ENCODE measurements at regions not wholly inside any gene's neighbourhood (a gene's known extent, or its start where the extent isn't known, plus 50 kb on each side); places are given as distances from the start of the nearest gene placed in this dataset.

DNA sequence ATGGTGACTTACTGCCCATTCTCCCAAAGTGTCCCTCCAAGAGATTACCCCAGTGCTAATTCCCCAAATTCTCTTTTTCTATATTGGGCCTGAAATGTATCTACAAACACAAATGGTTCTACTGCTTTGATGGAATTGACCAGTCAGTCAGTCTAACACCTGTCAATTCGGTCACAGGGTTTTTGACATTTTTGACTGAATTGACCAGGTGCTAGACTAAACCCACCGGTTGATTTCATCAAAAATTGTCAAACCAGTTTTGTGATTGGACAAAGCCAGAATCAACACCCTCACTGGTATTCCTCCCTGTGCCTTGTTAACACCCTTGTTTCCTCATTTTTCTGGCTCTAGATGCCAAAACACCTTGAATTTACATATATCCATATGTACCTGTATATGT is 398.4 kb upstream of the NR2F2 start:
- H3K4me3 ChIP-seq: no peak overlapping the region
- H3K4me1 ChIP-seq: peaks cover 12% of the 10 kb centered on the region
- no peak overlapping the region for H3K27ac ChIP-seq (replicated peaks)
- TF ChIP-seq, protein P1, sequence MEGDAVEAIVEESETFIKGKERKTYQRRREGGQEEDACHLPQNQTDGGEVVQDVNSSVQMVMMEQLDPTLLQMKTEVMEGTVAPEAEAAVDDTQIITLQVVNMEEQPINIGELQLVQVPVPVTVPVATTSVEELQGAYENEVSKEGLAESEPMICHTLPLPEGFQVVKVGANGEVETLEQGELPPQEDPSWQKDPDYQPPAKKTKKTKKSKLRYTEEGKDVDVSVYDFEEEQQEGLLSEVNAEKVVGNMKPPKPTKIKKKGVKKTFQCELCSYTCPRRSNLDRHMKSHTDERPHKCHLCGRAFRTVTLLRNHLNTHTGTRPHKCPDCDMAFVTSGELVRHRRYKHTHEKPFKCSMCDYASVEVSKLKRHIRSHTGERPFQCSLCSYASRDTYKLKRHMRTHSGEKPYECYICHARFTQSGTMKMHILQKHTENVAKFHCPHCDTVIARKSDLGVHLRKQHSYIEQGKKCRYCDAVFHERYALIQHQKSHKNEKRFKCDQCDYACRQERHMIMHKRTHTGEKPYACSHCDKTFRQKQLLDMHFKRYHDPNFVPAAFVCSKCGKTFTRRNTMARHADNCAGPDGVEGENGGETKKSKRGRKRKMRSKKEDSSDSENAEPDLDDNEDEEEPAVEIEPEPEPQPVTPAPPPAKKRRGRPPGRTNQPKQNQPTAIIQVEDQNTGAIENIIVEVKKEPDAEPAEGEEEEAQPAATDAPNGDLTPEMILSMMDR (IDR thresholded peaks at IDR 0.05; ENCODE audit: borderline replicate concordance): no peak
- H3K27me3 ChIP-seq (ENCODE audit: low read depth): no peaks in the 10 kb centered on the region
- intact Hi-C loops (cut with micrococcal nuclease): no loop called here
- no peak for DNase-seq
- H3K36me3 ChIP-seq: no peaks in the 10 kb centered on the region
- H3K9me3 ChIP-seq (replicated peaks): no peaks in the 10 kb centered on the region

DNA sequence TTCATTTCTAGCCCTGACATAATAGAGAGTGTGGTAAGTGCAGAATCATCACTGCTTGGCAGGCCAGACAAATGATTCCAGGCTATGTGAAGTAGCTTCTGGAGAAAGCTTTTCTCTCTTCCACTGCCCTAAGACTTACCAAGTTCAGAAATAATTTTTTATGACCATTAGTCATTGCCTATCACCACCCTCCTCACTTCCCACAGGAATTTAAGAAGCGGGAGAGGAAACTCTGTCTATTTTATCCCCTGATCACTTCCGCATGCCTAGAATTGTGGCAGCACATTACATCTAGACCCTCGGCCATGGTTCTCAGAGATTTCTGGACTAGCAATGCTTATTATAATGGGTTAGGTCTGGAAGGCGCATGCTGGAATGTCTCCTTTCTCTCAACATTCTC is 397.8 kb upstream of the NR2F2 start:
- DNase-seq: no peak
- TF ChIP-seq, protein P1 (IDR thresholded peaks at IDR 0.05; ENCODE audit: borderline replicate concordance): no peak
- H3K9me3 ChIP-seq (replicated peaks): no peaks in the 10 kb centered on the region
- no peak overlapping the region for H3K4me3 ChIP-seq
- intact Hi-C loops (cut with micrococcal nuclease): no loop called here
- H3K27ac ChIP-seq (replicated peaks): no peak overlapping the region
- H3K27me3 ChIP-seq (ENCODE audit: low read depth): no peaks in the 10 kb centered on the region
- peaks cover 12% of the 10 kb centered on the region for H3K4me1 ChIP-seq
- H3K36me3 ChIP-seq: no peaks in the 10 kb centered on the region

DNA sequence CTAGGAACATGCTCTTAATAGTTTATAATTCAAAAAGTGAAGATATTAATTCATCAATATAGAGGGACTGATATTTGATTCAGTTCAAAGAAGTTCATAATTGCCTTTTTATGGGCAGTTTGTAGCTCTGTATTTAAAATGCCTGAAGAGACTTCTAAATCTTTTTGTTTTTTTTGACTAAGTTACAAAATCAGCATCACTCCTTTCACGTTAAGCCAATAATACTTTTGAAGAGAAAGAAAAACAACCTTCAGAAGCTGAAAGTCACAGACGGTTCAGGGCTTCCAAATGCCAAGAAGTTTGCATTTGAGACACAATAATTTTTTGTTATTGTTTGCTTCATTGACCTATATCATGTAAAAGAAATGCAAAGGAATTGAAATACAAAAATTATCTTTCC is 394.6 kb upstream of the NR2F2 start:
- Histone ChIP-seq H3K27ac (replicated peaks) (no peak overlapping the region), H3K9me3 (replicated peaks) (no peaks in the 10 kb centered on the region), H3K36me3 (no peaks in the 10 kb centered on the region), H3K27me3 (ENCODE audit: low read depth) (no peaks in the 10 kb centered on the region), H3K4me1 (peaks cover 8% of the 10 kb centered on the region), H3K4me3 (no peak overlapping the region)
- TF ChIP-seq, protein P1 (IDR thresholded peaks at IDR 0.05; ENCODE audit: borderline replicate concordance): no peak
- intact Hi-C loops (cut with micrococcal nuclease): no loop called here
- no peak for DNase-seq

DNA sequence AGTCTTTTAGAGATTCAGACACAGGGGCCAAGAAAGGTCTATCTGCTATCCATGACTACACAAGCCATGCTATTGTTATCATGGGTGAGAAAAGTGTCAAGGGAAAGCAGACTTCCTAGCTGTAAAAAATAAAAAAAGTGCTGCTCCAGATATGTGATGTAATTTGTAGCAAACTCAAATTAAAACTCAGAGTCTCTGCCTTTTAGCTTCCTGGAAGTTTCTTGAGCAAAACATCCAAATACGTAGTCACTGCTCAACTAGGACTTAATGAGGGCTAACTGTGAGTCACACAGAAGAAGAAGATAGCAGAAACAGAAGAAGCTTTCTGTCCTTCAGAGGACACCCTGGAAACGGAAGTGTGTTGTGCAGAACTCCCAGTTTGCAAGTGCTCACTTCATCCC is 393.4 kb upstream of the NR2F2 start:
- Histone ChIP-seq H3K36me3 (no peaks in the 10 kb centered on the region), H3K4me3 (no peak overlapping the region), H3K27me3 (ENCODE audit: low read depth) (no peaks in the 10 kb centered on the region), H3K9me3 (replicated peaks) (peaks cover 4% of the 10 kb centered on the region), H3K27ac (replicated peaks) (no peak overlapping the region), H3K4me1 (no peaks in the 10 kb centered on the region)
- intact Hi-C loops (cut with micrococcal nuclease): no loop called here
- no peak for DNase-seq
- TF ChIP-seq, protein P1 (IDR thresholded peaks at IDR 0.05; ENCODE audit: borderline replicate concordance): no peak

DNA sequence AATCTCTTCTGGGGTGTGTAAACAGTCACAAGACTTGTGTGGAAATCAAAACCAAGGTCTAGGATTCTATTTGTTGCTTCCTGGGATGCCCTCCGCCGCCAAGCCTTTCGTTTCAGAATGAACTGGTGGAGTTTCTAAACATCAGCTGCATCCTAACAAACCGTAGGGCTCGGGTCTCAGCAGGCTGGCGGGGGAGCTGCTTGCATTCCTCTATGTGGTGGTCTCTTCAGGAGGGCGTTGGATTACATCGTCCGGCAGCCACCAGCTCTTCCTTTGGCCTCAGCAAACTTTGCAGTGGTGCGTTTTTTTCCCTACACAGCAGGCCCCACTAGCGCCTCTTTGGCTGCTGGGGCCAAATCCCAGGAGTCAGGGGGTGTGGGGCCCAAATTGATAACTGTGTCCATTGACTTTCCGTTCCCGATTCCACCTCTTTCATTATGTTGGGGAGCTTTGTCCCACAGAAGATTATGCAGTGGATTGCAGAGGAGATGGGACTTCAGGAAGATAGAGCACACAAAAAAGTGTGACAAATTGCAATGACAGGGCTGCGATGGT is 390.0 kb upstream of the NR2F2 start:
- H3K36me3 ChIP-seq: no peaks in the 10 kb centered on the region
- H3K4me3 ChIP-seq: no peak overlapping the region
- H3K27ac ChIP-seq (replicated peaks): no peak overlapping the region
- H3K27me3 ChIP-seq (ENCODE audit: low read depth): no peaks in the 10 kb centered on the region
- TF ChIP-seq, protein P1 (IDR thresholded peaks at IDR 0.05; ENCODE audit: borderline replicate concordance): no peak
- H3K9me3 ChIP-seq (replicated peaks): peaks cover 6% of the 10 kb centered on the region
- no peaks in the 10 kb centered on the region for H3K4me1 ChIP-seq
- no peak for DNase-seq
- intact Hi-C loops (cut with micrococcal nuclease): no loop called here

Measured in left ventricle myocardium inferior (tissue), 1 donor.